WTC11 (cell line): ENCODE measurements at regions not wholly inside any gene's neighbourhood (a gene's known extent, or its start where the extent isn't known, plus 50 kb on each side); places are given as distances from the start of the nearest gene placed in this dataset.

ENCODE experiments used
- CREM ChIP-seq: sonication (generic); formaldehyde crosslinking; IDR thresholded peaks from 2 replicates; pipeline ENCODE4 v1.8.1; 2022; ENCODE audit warnings: mild to moderate bottlenecking, missing genetic modification reagents, moderate library complexity
- ETV6 ChIP-seq: sonication (generic); formaldehyde crosslinking; IDR thresholded peaks from 2 replicates; pipeline ENCODE4 v1.8.1; 2022; ENCODE audit warnings: mild to moderate bottlenecking, missing genetic modification reagents
- NR2C2 ChIP-seq: sonication (generic); formaldehyde crosslinking; IDR thresholded peaks from 2 replicates; pipeline ENCODE4 v1.8.0; 2022; ENCODE audit warnings: mild to moderate bottlenecking, missing genetic modification reagents
- TF ChIP-seq, protein P1 (sequence below): fragments of 200-600 bp; IDR thresholded peaks from 2 replicates; pipeline ENCODE4 v1.8.0; 2022; ENCODE audit warnings: antibody characterized with exemption
- TF ChIP-seq, protein P2 (sequence below): sonication (generic); formaldehyde crosslinking; conservative IDR thresholded peaks from 2 replicates; pipeline ENCODE4 v1.8.1; 2022; ENCODE audit warnings: mild to moderate bottlenecking, missing genetic modification reagents

DNA sequence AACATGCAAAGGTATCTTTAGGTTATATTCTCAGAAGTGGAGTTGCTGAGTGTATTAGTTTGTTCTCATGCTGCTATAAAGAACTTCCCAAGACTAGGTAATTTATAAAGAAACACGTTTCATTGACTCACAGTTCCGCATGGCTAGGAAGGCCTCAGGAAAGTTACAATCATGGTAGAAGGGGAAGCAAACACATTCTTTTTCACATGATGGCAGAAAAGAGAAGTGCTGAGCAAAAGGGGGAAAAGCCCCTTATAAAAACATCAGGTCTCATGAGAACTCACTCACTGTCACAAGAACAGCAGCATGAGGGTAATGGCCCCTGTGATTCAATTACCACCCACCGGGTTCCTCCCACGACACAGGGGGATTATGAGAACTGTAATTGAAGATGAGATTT is 163.6 kb upstream of the PRLR start:
- TF ChIP-seq, protein P1, sequence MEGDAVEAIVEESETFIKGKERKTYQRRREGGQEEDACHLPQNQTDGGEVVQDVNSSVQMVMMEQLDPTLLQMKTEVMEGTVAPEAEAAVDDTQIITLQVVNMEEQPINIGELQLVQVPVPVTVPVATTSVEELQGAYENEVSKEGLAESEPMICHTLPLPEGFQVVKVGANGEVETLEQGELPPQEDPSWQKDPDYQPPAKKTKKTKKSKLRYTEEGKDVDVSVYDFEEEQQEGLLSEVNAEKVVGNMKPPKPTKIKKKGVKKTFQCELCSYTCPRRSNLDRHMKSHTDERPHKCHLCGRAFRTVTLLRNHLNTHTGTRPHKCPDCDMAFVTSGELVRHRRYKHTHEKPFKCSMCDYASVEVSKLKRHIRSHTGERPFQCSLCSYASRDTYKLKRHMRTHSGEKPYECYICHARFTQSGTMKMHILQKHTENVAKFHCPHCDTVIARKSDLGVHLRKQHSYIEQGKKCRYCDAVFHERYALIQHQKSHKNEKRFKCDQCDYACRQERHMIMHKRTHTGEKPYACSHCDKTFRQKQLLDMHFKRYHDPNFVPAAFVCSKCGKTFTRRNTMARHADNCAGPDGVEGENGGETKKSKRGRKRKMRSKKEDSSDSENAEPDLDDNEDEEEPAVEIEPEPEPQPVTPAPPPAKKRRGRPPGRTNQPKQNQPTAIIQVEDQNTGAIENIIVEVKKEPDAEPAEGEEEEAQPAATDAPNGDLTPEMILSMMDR = no peak
- TF ChIP-seq ETV6 (CRISPR knock-in tag) = no peak
- TF ChIP-seq, protein P2, sequence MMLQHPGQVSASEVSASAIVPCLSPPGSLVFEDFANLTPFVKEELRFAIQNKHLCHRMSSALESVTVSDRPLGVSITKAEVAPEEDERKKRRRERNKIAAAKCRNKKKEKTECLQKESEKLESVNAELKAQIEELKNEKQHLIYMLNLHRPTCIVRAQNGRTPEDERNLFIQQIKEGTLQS (CRISPR knock-in tag) = no peak
- no peak for TF ChIP-seq NR2C2 (CRISPR knock-in tag)
- TF ChIP-seq CREM (CRISPR knock-in tag) = no peak
